ENCODE measurements at regions not wholly inside any gene's neighbourhood (a gene's known extent, or its start where the extent isn't known, plus 50 kb on each side); places are given as distances from the start of the nearest gene placed in this dataset.
"Not testable (repeated sequence)": the region's sequence is repeated elsewhere in the genome, so short reads cannot be mapped to it uniquely, and the experiment has no call there.

DNA sequence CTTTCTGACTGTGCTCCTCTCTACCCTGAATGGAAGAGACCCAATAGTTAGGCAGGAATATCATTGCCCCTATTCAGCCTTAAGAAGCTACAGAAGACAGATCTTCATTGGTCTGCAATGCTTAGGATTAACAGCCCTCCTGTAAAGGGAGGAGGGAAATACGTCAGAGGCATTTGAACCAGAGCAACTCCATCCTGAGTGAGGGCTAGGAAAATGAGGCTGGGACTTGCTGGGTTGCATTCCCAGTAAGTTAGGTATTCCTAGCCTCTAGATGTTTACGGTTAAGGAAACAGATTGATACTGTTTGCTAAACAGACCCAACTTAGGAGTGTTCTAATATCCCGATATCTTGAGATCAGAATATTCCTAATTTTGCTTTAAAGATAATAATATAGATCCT is 63.5 kb downstream of the PCDH18 start:
- DNase-seq: no peak

DNA sequence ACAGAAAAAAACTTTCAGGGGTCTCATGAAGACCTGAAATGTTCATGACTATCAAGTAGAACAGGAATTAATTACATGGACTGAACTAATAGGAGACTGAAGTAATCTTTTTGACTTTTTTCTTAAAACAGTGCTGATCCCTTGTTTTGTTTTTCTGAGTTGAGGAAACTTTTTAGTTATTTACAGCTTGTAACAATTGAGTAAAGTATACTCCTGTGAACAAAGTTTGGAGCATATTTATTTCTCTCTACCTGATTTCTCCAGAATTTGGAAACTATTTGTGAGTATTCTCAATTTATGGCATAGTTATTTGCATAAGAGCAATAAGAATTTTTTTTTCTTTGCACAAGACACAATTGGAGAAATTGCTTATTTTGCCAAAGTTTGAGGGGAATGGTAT is 64.8 kb downstream of the PCDH18 start:
- DNase-seq: no peak

- no peak for DNase-seq
Measured at GRCh38 chr4:137463377-137464003, 68.8 kb downstream of the PCDH18 start.

- DNase-seq: no peak
Measured at GRCh38 chr4:137455647-137456321, 76.5 kb downstream of the PCDH18 start.

DNA sequence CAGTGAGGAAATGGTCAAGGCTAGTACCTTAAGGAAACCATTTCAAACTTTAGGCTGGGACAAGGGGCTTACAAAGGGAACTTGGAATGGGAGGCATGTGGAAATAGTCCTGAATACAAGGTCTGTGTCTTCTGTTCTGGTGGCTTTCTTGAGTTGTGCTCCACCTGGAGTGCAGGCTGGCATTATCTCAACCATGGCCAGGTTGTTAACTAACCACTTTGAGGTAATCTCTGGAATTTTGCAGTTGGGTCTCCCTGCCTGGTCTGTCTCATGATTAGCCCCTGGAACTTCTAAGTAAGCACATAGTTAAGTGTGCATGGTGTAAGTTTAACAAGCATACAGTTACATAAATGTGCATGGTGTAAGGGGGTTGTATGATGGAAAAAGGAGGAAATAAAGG is 77.5 kb downstream of the PCDH18 start:
- no peak for DNase-seq

GRCh38 chr4:137452799-137453198 is 79.5 kb downstream of the PCDH18 start:
- DNase-seq: no peak

DNA sequence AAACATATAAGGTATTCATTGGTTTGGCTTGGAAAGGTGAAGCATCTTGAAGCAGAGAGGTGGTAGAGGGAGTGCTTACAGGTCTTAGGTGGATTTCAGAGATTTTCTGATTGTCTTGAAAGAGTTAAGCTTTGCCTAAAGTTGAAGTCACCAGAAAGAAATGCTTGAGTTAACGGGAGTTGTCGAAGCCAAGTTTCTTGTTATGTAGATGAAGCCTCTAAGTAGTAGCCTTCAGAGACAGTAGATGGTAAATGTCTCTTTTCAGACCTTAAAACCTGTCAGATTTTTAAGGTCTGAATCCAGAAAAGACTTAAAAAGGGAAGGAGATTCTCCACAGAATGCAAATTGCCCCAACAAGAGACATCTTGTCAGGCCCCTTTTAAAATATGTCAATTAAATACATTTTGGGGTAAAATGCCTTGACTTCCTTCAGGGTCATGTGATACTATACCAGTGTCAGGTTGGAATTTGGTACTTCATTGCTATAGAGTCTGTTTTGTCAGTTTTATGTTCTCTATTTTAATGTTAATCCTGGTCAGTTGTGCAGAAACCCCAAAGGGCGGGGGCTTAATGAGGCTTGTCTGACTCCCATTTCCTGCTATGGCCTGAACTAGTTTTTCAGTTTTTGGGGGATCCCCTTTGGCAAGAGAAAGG is 81.0 kb downstream of the PCDH18 start:
- DNase-seq: no peak

GRCh38 chr4:137448402-137448801 is 83.9 kb downstream of the PCDH18 start:
- no peak for DNase-seq

- no peak for DNase-seq
Measured at GRCh38 chr4:137446071-137446470, 86.2 kb downstream of the PCDH18 start.

GRCh38 chr4:137443031-137443800 is 89.1 kb downstream of the PCDH18 start:
- no peak for DNase-seq

GRCh38 chr4:137432446-137433311 is 99.6 kb downstream of the PCDH18 start:
- no peak for DNase-seq

GRCh38 chr4:137430171-137430570 is 102.1 kb downstream of the PCDH18 start:
- no peak for DNase-seq

DNA sequence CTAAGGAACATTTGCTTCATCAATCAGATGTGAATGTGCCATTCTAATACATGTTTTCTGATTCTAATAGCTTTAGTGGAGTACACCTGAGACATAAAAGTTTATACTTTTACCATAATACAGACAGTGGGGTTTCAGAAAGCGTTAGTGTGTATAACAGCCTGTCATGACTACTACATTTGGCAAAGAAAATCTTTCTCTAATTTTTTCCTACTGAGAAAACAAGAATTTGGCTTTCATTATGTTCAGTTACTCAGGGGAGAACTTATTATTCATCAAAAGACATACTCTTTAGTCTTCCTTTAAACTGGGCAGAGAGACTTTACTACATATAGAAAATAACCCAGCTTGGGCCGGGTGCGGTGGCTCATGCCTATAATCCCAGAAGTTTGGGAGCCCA is 104.9 kb downstream of the PCDH18 start:
- no peak for DNase-seq

GRCh38 chr4:137425281-137425680 is 107.0 kb downstream of the PCDH18 start:
- DNase-seq: no peak

DNA sequence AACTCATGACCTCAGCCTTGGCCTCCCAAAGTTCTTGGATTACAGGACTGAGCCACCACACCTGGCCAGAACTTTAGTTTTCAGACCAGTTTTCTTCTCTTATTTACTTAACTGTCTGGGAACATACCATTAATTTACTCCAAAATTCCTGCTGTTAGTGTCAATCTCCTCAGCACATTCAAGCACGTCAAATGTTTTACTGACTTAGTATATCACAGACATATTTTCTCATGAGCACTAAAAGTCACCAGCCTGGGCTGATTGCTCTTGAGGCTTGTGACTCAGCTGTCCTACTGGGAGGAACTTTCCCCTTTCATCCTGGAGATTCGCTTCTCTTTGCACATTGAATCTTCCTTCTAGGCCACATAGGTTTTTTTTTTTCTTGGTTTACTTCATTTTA is 109.6 kb downstream of the PCDH18 start:
- no peak for DNase-seq

- DNase-seq: no peak
Measured at GRCh38 chr4:137421796-137422195, 110.5 kb downstream of the PCDH18 start.

DNA sequence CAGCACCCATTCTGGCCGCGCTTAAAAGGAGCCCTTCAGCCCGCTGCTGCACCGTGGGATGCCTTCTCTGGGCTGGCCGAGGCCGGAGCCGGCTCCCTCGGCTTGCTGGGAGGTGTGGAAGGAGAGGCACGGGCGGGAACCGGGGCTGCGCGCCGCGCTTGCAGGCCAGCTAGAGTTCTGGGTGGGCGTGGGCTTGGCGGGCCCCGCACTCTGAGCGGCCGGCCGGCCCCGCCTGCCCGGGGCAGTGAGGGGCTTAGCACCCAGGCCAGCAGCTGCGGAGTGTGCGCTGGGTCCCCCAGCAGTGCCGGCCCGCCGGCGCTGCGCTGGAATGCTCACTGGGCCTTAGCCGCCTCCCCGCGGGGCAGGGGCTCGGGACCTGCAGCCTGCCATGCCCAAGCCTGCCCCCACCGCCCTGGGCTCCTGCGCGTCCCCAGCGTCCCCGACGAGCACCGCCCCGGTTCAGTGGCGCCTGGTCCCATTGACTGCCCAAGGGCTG is 111.3 kb downstream of the PCDH18 start:
- DNase-seq: no peak

DNA sequence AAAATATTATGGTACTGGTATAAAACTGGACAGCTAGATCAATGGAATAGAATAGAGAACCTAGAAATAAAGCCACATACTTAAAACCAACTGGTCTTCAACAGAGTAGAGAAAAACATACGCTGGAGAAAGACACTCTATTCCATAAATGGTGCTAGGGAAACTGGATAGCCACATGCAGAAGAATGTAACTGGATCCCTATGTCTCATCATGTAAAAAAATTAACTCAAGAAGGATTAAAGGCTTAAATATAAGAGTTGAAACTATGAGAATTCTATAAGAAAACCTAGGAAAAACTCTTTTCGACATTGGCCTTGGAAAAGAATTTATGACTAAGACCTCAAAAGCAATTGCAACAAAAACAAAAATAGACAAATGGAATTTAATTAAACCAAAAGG is 114.6 kb downstream of the PCDH18 start:
- DNase-seq: no peak

DNA sequence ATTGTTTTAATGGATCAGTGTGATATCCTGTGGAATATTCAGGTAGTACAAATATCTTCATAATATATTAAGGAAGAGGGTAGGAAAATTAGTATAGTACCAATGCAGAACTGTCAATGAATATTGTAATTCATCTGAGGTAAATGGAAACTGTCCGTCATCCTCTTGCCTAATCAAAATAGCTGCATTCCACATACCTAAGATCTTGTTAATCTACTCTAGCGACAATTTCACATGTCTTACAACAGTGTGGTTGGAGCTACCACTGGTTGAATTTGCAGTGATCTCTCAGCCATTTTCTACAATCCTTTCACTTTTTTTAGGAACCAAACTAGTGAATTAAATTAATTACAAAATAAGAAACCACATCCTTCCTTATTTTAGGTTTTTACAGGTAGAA is 117.5 kb downstream of the PCDH18 start:
- DNase-seq: no peak

DNA sequence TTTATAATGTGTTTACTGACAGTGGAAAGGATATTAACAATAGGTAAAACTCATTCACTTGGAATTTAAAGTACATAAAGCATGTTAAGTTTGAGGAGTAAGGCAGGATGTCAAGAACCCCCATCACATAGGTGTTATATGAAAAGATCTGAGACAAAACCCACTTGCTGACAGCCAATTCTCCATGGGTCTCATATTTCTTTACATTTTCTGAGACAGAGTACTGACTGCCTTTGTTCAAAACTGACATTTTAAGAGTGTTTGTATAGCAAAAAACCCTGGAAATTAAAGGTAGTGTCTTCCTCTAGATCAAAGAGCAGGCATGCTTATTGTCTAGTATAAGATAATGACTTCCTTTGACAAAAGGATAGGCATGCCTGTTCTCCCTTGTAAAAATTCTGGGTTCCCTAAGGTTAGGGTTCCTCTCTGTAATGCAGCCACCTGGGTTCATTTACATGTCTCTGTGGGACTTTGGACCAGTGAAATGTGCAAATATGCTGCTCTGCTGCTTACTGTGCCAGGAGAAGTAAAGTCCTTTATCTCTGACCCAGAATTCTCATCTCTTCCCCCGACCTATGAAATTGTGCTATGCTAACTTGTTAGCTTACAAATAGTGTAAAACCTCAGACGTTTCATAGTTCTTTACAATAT is 123.6 kb downstream of the PCDH18 start:
- DNase-seq: no peak

- DNase-seq: not testable (repeated sequence)
Measured at GRCh38 chr4:137405833-137406232, 126.5 kb downstream of the PCDH18 start.

All from occipital lobe (tissue), 1 donor.